EL (cell line): ENCODE measurements at regions not wholly inside any gene's neighbourhood (a gene's known extent, or its start where the extent isn't known, plus 50 kb on each side); places are given as distances from the start of the nearest gene placed in this dataset.
"Not testable (repeated sequence)": the region's sequence is repeated elsewhere in the genome, so short reads cannot be mapped to it uniquely, and the experiment has no call there.

Experiments
- DNase-seq: peaks from one replicate; pipeline ENCODE4 v3.0.0-alpha.2; 2016

DNA sequence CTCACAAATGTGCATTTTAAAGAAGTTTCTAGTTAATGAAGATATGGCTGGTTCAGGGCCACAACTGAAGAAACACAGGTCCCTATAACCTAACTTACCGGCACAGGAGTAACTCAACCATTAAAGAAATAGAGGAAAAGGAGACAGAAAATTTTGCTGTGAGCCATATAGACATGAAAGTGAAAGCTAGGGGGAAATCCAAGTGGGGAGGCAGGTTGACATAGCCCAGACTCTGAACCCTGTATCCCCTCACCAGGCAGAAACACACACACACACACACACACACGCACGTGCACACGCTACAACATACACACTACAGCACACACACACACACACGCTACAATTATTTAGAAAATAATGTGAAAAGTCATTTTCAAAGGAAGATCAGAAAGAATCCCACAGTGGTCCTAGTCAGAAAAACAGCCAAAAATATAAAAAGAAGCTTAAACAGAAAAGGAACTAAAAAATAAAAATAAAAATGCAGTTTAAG, 856.4 kb upstream of the CDH6 start:
- DNase-seq = no peak

DNA sequence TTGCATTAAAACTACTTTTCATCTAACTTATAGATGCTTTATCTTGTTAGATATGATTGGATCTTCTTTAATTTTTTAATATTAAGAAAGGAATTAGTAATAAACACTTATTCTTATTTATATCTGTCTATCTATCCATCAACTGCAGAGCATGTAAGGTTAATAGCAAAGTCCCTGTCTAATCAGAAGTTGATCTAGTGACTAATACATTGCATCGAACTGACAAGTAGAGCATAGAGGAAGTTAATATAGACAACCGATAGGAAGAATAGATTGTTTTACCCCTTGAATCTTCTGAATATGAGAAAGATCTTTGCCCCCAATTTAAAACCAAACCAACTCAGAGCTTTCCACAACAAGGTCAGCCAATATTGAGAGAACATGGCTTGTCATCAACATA, 862.0 kb upstream of the CDH6 start:
- no peak for DNase-seq

DNA sequence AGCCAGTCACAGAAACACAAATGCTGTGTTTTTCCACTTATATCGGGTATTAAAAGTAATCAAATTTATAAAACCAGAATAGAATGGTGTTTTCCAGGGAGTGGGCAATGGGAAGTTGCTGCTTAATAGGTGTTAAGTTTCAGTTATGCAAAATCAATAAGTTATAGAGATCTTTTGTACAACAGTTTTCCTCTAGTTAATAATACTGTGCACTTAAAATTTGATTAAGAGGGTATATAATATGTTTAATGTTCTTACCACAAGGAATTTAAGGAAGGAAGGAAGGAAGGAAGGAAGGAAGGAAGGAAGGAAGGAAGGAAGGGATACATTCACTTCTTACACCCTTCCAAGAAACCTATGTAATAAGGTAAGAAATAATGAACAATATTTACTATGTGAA, 867.7 kb upstream of the CDH6 start:
- no peak for DNase-seq

DNA sequence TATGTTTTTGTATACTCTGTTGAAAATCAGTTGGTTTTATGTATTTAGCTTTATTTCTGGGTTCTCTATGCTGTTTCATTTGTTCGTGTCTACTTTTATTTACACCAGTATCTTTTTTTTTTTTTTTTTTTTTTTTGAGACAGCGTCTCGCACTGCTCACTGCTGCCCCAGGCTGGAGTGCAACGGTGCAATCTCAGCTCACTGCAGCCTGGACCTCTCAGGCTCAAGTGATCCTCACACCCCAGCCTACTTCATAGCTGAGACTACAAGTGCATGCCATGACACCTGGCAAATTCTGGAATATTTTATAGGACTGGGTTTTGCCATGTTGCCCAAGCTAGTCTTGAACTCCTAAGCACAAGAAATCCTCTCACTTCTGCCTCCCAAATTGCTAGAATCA, 869.4 kb upstream of the CDH6 start:
- no peak for DNase-seq

DNA sequence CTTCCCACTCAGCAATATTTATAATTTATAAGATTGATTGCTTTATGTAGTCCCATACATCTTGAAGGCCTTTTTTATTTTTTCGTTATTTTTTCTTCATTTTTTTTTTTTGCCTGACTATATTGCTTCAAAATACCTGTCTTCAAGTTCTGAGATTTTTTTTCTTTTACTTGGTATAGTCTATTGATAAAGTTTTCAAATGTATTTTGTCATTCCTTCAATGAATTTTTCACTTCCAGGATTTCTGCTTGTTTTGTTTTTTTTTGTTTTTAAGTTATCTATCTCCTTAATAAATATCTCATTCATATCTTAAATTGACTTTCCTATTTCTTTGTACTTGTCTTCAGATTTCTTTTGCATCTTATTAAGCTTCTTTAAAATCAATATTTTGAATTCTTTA, 905.6 kb upstream of the CDH6 start:
- no peak for DNase-seq

DNA sequence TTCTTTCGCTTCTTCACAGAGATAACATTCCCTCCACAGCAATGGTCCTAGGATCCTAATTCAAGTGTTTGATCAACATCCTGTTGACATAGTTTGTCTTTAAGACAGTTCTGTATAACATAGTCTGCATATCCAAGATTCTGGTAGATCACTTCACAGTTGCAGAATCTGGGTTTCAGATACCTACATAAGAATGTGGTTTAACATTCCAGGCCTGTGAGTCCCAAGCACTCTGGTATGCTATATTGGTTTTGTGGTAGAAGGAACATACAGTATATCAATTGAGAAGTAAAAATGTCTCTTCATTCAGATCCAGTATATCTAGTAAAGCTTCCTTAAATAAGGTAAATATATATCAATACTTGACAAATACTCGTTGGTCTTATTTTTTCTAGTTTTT, 914.2 kb upstream of the CDH6 start:
- no peak for DNase-seq

DNA sequence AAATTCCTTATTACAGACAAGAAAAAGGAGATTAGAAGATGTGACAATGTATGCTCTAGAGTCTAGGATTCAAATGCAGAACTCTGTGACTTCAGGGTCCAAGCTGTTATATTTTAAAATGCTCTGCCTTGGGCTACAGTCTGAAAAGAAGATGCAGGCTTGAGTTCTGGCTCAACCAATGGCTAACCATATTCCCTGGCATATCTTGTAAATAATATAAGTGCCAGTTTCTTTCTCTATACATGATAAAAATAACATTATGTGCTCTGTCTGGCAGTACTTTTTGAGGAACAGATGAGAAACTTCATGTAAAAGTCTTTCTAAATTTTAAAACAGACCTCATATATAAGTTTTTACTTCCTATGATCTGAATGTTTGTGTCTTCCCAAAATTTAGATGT, 926.5 kb upstream of the CDH6 start:
- no peak for DNase-seq

DNA sequence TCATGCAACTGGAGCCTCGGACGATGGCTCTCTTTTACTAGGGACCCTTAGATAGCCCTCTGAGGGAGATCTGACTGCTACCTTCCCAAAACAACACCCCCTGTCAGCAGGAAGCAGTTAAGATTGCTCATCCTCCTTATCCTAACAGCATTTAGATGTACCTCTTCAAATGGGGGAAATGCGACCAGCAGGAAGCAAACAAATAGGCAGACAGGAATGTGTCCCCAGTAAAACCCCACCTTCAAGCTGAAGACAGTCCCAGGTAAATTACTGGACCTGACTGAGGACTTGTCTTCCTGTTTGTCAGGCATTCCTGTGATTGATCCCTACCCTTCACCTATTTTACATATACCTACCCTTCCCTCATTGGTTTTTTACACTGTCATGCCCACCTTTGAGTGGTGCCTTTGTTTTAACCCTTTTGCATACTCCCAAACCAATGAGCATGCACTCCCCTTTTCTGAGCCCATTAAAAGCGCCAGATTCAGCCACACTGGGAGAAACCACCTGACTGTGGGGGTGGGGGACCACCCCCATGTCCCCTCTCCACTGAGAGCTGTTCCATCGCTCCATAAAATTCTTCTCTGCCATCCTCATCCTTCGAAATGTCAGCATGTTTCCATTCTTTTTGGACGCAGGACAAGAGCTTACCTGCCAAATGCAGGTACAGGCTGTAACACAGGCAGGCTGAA, 954.0 kb upstream of the CDH6 start:
- DNase-seq = no peak

DNA sequence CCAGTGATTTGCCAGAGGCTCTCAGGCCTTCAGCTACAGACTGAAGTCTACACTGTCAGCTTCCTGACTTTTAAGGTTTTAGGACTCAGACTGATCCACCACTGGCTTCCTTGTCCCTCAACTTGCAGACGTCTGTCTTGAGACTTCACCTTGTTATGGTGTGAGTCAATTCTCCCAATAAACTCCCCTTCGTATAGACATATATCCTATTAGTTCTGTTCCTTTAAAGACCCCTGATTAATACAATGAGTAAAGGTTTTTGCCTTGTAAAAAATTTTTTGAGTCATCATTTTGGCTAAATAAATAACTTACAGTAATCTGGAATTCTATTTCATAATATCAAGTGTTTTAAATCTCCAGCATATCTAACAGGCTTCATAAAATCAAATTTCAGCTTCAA, 956.3 kb upstream of the CDH6 start:
- DNase-seq = no peak

DNA sequence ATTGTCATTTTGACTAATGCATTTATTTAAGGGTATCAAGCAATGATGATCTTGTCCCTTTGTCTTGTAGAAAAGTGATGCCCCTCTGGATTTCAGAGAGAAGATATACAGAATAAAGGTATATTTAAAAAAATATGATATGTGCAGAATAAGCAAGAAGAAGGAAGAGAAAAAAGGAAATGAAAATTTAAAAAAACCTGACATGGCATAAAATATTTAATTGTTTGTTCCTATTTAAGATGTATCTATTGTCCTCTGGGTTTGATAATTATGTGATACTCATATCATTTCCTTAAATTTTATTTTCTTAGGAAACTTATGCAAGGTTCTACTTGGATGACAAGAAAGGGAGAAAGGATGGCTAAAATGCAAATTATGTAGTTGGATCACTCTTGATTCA, 983.7 kb upstream of the CDH6 start:
- DNase-seq = no peak

DNA sequence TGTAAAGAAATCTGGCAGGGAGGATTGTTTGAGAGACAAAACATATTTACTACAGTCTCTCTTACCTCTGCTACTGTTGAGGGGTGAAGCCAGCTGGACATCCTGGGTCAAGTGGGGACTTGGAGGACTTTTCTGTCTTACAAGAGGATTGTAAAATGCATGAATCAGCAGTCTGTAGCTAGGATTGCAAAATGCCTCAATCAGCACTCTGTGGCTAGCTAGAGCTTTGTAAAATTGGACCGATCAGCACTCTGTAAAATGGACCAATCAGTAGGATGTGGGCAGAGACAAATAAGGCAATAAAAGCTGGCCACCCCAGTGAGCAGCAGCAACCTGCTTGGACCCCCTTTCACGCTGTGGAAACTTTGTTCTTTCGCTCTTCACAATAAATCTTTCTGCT, 995.8 kb upstream of the CDH6 start:
- no peak for DNase-seq

DNA sequence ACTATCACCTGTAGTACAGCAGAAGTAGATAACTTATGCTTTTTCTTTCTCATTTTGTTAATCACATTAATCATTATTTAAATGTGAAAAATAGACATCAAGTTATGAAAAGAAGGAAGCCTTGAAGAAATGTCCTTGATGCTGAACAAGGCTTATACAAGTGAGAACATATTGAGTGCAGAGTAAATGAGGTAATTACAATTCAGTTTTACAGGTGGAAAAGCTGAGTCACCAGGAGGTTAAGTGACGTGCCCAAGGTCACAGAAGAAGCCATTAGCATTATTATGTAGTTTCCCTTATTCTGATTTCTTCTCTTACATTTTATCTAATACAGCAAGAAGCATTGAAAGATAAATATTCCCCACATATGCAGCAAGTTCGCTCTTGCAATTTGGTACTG, 998.5 kb upstream of the CDH6 start:
- no peak for DNase-seq

DNA sequence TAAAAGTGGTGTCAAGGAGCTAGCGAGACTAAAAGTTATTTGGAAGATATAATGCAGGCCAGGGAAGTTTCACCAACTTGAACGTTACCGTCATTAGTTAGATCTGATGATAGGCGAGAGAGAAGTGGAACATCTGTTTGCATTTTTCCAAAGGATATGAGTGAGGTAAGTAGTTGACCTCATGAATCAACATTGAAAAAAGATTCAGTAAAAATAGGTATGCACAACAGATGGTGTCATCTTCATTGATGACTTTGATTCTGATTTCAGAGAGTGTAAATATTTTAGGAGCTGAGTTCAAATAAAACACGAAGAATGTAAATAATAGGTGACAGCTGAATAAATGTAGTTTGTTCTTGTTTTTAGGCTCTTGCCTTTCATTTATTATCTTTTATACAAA, 998.9 kb upstream of the CDH6 start:
- DNase-seq = no peak

DNA sequence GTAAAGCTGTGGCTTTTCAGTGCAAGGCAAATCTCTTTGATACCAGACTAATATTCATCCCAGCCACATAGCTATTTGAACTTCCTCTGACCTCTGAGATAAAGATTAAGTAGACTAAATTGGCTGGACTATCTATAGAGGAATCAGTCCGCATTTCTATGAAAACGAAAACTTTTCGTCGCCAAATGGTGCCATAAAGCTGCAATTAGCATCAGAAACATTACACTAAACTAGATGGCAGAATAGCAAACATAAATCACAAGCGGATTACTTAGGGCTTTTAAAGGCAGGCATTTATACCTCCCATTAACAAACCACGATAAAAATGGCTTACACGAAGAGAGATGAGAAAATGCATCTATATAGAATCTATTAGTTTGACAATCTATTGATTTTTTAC, 1009.7 kb upstream of the CDH6 start:
- DNase-seq = no peak

DNA sequence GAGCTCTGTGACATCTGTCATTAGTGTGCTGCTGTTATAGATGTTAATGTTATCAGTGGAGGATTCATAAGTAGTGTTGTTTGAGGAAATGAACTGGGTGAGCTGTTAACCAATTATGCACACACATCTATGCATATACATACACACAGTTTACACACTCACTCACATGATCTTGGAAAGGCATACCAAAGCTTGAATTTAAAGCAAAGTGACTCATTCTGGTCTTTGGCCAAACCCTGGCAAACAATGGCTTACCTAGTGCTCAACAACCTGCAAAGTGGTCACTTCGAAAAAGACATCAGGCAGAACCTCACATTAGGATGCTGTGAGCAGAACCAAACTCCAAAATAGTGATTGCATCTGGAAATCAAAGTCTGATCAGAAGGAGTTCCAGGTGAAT, 1037.3 kb upstream of the CDH6 start:
- DNase-seq = no peak

DNA sequence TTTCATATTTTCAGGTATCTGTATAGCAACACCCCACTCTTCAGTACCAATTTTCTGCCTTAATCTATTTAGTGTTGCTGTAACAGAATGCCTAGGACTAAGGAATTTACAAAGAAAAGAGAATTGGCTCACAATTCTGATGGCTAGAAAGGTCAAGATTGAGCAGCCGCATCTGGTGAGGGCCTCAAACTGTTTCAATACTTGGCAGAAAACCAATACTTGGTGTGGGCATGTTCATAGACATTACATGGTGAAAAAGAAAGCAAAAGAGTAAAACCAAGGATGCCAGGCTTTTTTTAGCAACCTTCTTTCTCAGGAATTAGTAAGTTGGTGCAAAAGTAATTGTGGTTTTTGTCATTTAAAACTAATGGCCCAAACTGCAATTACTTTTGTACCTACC, 1041.1 kb upstream of the CDH6 start:
- DNase-seq = no peak

DNA sequence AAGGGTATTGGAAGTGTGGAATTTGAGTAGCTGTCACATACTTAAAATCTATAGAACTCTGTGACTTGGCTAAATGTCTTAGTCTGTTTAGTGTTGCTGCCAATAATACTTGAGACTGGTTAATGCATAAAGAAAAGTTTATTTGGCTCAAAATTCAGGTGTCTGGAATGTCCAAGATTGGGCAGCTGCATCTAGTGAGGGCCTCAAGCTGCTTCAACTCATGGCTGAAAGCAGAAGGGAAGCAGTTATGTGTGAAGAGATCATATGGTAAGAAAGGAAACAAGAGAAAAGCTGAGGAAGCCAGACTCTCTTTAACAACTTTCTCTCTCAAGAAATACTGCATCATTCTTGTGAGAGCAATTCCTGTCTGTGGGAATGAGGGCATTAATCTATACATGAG, 1043.3 kb upstream of the CDH6 start:
- DNase-seq = no peak

DNA sequence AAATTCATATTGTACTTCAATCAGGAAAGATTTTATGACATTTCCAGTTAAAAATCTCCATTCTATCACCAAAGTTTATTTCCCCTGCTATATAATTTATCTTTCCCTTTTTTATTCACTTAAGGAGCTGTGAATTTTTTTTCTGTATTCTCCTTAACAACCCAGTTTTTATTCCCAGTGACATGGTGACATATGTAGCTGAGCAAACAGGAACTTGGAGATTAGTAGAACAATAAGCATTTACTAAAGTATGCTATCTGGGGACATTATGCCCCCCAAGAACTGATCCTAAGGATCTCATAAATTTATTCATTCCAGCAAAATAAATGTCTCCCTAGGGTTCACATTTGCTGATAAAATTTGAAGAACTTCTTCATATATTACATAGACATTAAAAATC, 1044.0 kb upstream of the CDH6 start:
- DNase-seq = no peak

DNA sequence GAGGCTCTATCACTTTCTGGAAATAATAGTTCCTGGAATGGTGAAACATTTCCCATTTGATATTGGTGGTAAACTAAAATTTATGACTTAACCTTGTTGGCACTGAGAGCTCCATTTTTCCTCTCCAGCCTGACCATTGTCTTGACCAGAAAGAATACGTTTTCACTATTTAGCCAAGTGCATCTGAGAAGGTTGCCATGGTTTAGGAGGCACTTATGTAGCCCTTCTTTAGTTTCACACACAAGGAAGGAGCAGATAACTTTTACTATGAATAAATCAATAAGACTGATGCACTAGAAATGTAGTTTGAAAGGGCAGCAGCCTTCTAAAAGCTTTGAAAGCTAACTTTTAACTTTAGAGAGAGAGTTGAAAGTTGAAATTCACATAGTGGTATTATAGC, 1045.5 kb upstream of the CDH6 start:
- no peak for DNase-seq

DNA sequence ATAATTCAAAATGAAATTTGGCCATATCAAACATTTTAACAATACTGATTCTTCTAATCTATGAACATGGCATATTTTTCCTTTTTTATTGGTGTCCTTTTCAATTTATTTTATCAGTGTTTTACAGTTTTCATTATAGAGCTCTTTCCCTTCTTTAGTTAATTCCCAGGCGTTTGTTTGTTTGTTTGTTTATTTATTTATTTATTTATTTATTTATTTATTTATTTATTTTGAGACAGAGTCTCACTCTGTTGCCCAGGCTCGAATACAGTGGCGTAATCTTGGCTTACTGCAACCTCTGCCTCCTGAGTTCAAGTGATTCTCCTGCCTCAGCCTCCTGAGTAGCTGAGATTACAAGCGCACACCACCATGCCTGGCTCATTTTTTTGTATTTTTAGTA, 1049.4 kb upstream of the CDH6 start:
- DNase-seq = not testable (repeated sequence)

DNA sequence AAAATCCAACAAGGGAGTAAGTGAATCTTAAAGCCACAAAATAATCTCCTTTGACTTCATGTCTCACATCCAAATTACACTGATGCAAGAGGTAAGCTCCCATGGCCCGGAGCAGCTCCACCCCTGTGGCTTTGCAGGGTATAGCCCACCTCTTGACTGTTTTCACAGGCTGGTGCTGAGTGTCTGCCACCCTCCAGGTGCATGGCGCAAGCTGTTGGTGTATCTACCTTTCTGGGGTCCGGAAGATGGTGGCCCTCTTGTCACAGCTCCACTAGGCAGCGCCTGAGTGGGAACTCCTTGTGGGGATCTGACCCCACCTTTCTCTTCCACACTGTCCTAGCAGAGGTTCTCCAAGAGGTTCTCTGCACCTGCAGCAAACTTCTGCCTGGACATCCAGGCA, 1051.1 kb upstream of the CDH6 start:
- DNase-seq = no peak

DNA sequence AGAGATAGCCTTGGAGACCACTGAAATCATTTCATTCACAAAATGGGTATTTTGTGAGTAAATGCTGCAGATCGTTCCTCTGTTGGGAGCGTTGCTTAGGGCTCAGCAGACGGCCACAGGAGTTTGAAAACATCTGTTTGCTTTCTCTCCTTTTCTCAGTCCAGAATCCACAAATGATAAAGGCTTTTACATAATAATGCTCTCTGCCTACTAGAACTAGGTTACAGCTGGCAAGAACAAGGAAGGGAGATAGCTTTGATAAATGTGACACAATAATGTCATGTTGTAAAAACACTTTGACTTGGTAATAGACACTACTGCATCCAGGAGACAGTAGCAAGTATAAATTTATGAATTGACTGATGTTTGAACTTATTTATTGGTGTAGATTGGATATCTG, 1072.4 kb upstream of the CDH6 start:
- DNase-seq = no peak

DNA sequence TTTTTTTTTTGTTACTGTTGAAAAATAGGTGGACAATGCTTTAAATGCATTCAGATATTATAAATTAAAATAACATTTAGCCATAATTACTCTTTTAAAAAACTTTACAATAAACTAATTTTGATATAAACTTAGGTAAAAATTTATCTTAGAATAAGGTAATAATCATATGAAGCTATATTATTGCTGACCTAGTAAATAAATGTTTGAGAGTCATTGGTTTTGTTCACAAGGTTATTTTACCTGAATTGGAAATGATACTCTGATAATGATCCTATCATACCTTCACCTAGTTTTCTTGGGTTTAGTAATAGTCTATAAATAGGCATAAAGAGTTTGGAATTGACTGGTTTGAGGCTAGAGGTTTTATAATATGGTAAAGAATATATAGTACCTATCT, 1076.4 kb upstream of the CDH6 start:
- DNase-seq = no peak

DNA sequence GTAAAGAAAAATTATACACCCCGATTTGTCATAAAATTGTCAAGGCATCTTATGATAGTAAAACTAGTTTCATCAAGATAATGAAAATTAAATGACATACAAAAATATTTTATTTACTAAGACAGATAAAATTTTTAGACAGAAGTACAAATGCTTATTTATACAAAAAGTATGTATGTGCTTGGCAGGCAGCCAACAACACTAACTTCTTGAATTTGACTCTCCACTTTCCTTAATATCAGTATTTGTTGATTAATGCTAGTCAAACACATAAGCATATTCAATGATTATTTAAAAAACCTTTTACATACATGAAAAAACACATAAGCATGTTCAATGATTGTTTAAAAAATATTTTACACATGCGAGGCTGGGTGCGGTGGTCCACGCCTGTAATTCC, 1079.9 kb upstream of the CDH6 start:
- no peak for DNase-seq

DNA sequence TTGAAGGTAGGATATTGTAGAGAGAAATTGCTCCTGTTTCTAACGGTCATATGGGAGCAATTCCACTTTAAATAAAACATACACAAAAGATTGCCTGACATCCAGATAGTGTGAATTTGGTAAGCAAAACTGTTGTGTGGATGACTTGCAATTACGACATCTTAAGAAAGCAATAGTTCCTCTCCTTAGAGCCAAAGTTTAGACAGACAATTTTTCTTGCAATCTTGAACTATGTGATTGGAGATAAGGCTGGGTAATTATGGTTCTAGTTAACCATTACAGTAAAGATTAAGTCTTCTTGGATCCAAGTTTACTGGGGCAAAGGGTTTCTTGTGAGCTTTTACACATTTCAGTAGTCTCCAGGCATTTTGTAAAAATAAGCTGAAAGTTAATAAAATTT, 1080.6 kb upstream of the CDH6 start:
- no peak for DNase-seq

DNA sequence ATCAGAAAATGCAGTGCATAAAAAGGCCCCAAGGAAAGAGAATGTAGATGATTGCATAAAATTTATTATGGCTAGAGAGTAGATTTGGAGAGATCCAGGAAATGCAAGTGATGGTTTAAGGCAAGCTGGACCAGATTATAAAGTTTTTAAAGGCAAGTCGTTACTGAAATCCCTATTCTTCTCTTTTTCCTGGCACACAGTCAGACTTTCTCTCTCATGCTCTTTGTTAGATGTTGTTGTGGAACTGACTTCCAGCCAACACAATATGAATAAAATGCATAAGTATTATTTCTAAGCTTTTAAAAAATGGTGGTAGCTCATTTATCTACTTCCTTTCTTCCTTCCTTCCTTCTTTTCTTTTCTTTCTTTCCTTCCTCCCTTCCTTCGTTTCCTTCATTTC, 1085.4 kb upstream of the CDH6 start:
- no peak for DNase-seq
